IMR-90 (cell line): ENCODE measurements at regions not wholly inside any gene's neighbourhood (a gene's known extent, or its start where the extent isn't known, plus 50 kb on each side); places are given as distances from the start of the nearest gene placed in this dataset.
"Not testable (repeated sequence)": the region's sequence is repeated elsewhere in the genome, so short reads cannot be mapped to it uniquely, and the experiment has no call there.

Source experiments
- ATAC-seq: fragments of 200-7000 bp; cut with Tn5 transposase; 2 replicates; pipeline ENCODE4 v1.9.1; 2020; ENCODE audit warnings: low read depth, mild to moderate bottlenecking, moderate library complexity
- BruUV-seq: library from RNA; stranded (reverse); fragments of 400-500 nt; replicated peaks from 2 replicates; lab custom pipeline; 2021; lab: Mats Ljungman, UMichigan
- CTCF ChIA-PET: fragments of 300-600 bp; formaldehyde crosslinking; extraction: SDS; loops from one replicate; lab custom pipeline; 2021; ENCODE audit warnings: antibody characterized with exemption; lab: Yijun Ruan, JAX
- POLR2A ChIA-PET: fragments of 300-600 bp; sonication (Branson Sonifier 250); formaldehyde crosslinking; loops from one replicate; lab custom pipeline; 2022; ENCODE audit warnings: antibody characterized with exemption; ENCODE audit not compliant: unreplicated experiment; lab: Charles Lee
- DNase-seq: peaks from one replicate; pipeline ENCODE4 v3.0.0; 2013
- H2AFZ ChIP-seq: replicated peaks from 2 replicates; pipeline ENCODE3; 2013; ENCODE audit warnings: low read length, mild to moderate bottlenecking; ENCODE audit not compliant: poor library complexity
- H2AK5ac ChIP-seq: 2 replicates; pipeline ENCODE4 v1.6.1; 2013; ENCODE audit warnings: low read depth, low read length, inconsistent platforms
- H2AK9ac ChIP-seq: replicated peaks from 2 replicates; pipeline ENCODE3; 2013; ENCODE audit warnings: mild to moderate bottlenecking, low read depth, low read length, moderate library complexity; ENCODE audit not compliant: poor library complexity
- H2BK120ac ChIP-seq: 2 replicates; pipeline ENCODE4 v1.6.1; 2013; ENCODE audit warnings: low read depth, low read length, inconsistent platforms
- H2BK15ac ChIP-seq: 3 replicates; pipeline ENCODE4 v1.6.1; 2013; ENCODE audit warnings: low read depth, low read length, inconsistent platforms
- H2BK20ac ChIP-seq: 2 replicates; pipeline ENCODE4 v1.6.1; 2013; ENCODE audit warnings: low read depth, mild to moderate bottlenecking, inconsistent platforms, low read length, moderate library complexity
- H2BK5ac ChIP-seq: 2 replicates; pipeline ENCODE4 v1.6.1; 2013; ENCODE audit warnings: mild to moderate bottlenecking, low read depth, low read length, inconsistent platforms; ENCODE audit not compliant: poor library complexity, severe bottlenecking
- H3K14ac ChIP-seq: replicated peaks from 2 replicates; pipeline ENCODE4 v1.6.1; 2013; ENCODE audit warnings: low read depth, low read length, inconsistent platforms
- H3K18ac ChIP-seq: 2 replicates; pipeline ENCODE4 v1.6.1; 2013; ENCODE audit warnings: low read depth, low read length, control low read depth
- H3K23ac ChIP-seq: 2 replicates; pipeline ENCODE4 v1.6.1; 2013; ENCODE audit warnings: low read depth, low read length, inconsistent platforms
- H3K27ac ChIP-seq: 2 replicates; pipeline ENCODE4 v1.5.1; 2013; ENCODE audit warnings: mild to moderate bottlenecking, control low read depth, low read length; ENCODE audit not compliant: insufficient read depth
- H3K27me3 ChIP-seq: 2 replicates; pipeline ENCODE4 v1.6.1; 2013; ENCODE audit warnings: low read length; ENCODE audit not compliant: control insufficient read depth, insufficient read depth
- H3K36me3 ChIP-seq: 2 replicates; pipeline ENCODE4 v1.6.1; 2013; ENCODE audit warnings: low read length, mixed read lengths; ENCODE audit not compliant: control insufficient read depth, insufficient read depth
- H3K4ac ChIP-seq: 2 replicates; pipeline ENCODE4 v1.6.1; 2013; ENCODE audit warnings: low read depth, low read length, inconsistent platforms
- H3K4me1 ChIP-seq: 2 replicates; pipeline ENCODE4 v1.6.1; 2013; ENCODE audit warnings: low read length, mixed read lengths; ENCODE audit not compliant: control insufficient read depth, insufficient read depth
- H3K4me2 ChIP-seq: 2 replicates; pipeline ENCODE4 v1.6.1; 2013; ENCODE audit warnings: low read depth, mild to moderate bottlenecking, control low read depth, low read length, moderate library complexity
- H3K4me3 ChIP-seq: 2 replicates; pipeline ENCODE4 v1.5.1; 2013; ENCODE audit warnings: low read depth, mild to moderate bottlenecking, control low read depth, low read length, moderate library complexity; ENCODE audit not compliant: insufficient read depth
- H3K56ac ChIP-seq: 2 replicates; pipeline ENCODE4 v1.6.1; 2013; ENCODE audit warnings: low read length, inconsistent platforms; ENCODE audit not compliant: insufficient read depth; ENCODE audit errors: extremely low read depth
- H3K79me1 ChIP-seq, 2 experiments: 2 replicates each; pipeline ENCODE4 v1.6.1; 2013; ENCODE audit warnings: low read length in 2 of 2, inconsistent platforms in 1 of 2, low read depth in 1 of 2
- H3K9ac ChIP-seq: 2 replicates; pipeline ENCODE4 v1.6.1; 2013; ENCODE audit warnings: low read depth, low read length, control low read depth
- H3K9me1 ChIP-seq: 2 replicates; pipeline ENCODE4 v1.6.1; 2013; ENCODE audit warnings: low read length, inconsistent platforms; ENCODE audit not compliant: insufficient read depth
- H3K9me3 ChIP-seq: 2 replicates; pipeline ENCODE4 v1.6.1; 2013; ENCODE audit warnings: low read length; ENCODE audit not compliant: control insufficient read depth, insufficient read depth
- H4K20me1 ChIP-seq: 2 replicates; pipeline ENCODE4 v1.6.1; 2013; ENCODE audit warnings: low read length, inconsistent platforms; ENCODE audit not compliant: insufficient read depth
- H4K5ac ChIP-seq: 2 replicates; pipeline ENCODE4 v1.6.1; 2013; ENCODE audit warnings: mild to moderate bottlenecking, low read depth, low read length, control low read depth
- H4K8ac ChIP-seq, 2 experiments: 2 replicates each; pipeline ENCODE4 v1.6.1; 2013; ENCODE audit warnings: low read depth in 2 of 2, low read length in 2 of 2, control low read depth in 1 of 2, inconsistent platforms in 1 of 2
- H4K91ac ChIP-seq: 2 replicates; pipeline ENCODE4 v1.6.1; 2013; ENCODE audit warnings: low read depth, low read length, inconsistent platforms; ENCODE audit not compliant: insufficient read depth
- WGBS, 2 experiments: methylation state at CpG; one replicate each; pipeline versions ENCODE4 v1.1.5 to v1.1.7; 2013; ENCODE audit warnings: missing lambda C conversion rate in 2 of 2; ENCODE audit not compliant: insufficient read length in 1 of 2; ENCODE audit errors: extremely low coverage in 2 of 2; 5-methylcytosine and 5-hydroxymethylcytosine counted together
- dilution Hi-C: fragments of 300-500 bp; cut with HindIII; formaldehyde crosslinking; loops from one replicate; pipeline ENCODE4 v1.14.3; 2018; ENCODE audit warnings: low sequenced_read_pairs; ENCODE audit not compliant: unreplicated experiment
- in situ Hi-C: fragments of 300-500 bp; cut with MboI; formaldehyde crosslinking; loops from 3 replicates; pipeline ENCODE4 v1.14.3; 2019; ENCODE audit warnings: low sequenced_read_pairs, inconsistent platforms, mixed read lengths
- intact Hi-C: fragments of 100-400 bp; cut with micrococcal nuclease; formaldehyde crosslinking; loops from 2 replicates; pipeline ENCODE4 v1.10.0; 2022

- DNase-seq, H2BK5ac ChIP-seq, H3K9me3 ChIP-seq, intact Hi-C loops, H2BK15ac ChIP-seq, H2BK120ac ChIP-seq, in situ Hi-C loops, H4K20me1 ChIP-seq, H3K79me1 ChIP-seq, H3K14ac ChIP-seq, H3K4me2 ChIP-seq, ATAC-seq, H3K56ac ChIP-seq, H2AFZ ChIP-seq, H2AK9ac ChIP-seq, H3K23ac ChIP-seq, CTCF ChIA-PET, H3K4me3 ChIP-seq, H3K27me3 ChIP-seq, H3K4ac ChIP-seq, H3K4me1 ChIP-seq, BruUV-seq, dilution Hi-C loops, H3K18ac ChIP-seq, H3K36me3 ChIP-seq, H2AK5ac ChIP-seq, H3K27ac ChIP-seq, H4K5ac ChIP-seq, H2BK20ac ChIP-seq, H3K9ac ChIP-seq, H4K91ac ChIP-seq, H4K8ac ChIP-seq, H3K9me1 ChIP-seq, POLR2A ChIA-PET: not testable (repeated sequence)
- no CpG with 5 or more reads among the region's 5 CpGs for WGBS, 2 experiments
Observed at GRCh38 chr13:110979149-110979548, 64.3 kb upstream of the ANKRD10 start.
